Stimulated activated naive CD8-positive, alpha-beta T cell treated with anti-CD3 and anti-CD28 coated beads, Interleukin-15, amount 100 ng/mL, for 72 hours (primary cell): ENCODE measurements at regions not wholly inside any gene's neighbourhood (a gene's known extent, or its start where the extent isn't known, plus 50 kb on each side); places are given as distances from the start of the nearest gene placed in this dataset.

Source experiments
- ATAC-seq: fragments of 150-1000 bp; cut with Tn5 transposase; 2 replicates; pipeline ENCODE4 v1.10.0; 2021; ENCODE audit warnings: mild to moderate bottlenecking, moderate library complexity
- DNase-seq, 2 donors: peaks; one replicate each; pipeline ENCODE4 v3.0.0; 2021 to 2022
- H3K27ac Mint-ChIP-seq, 2 donors: one replicate each; pipeline ENCODE4 v1.8.0; 2022; ENCODE audit warnings: mild to moderate bottlenecking in 2 of 2, mixed read lengths in 2 of 2, moderate library complexity in 2 of 2
- H3K27me3 Mint-ChIP-seq: one replicate; pipeline ENCODE4 v1.8.0; 2022; ENCODE audit warnings: mixed read lengths
- H3K4me1 Mint-ChIP-seq: one replicate; pipeline ENCODE4 v1.8.0; 2022; ENCODE audit warnings: mild to moderate bottlenecking, mixed read lengths
- H3K4me3 Mint-ChIP-seq, 2 donors: one replicate each; pipeline ENCODE4 v1.8.0; 2022; ENCODE audit warnings: mild to moderate bottlenecking in 2 of 2, mixed read lengths in 2 of 2, moderate library complexity in 1 of 2
- H3K9me3 Mint-ChIP-seq, 2 donors: one replicate each; pipeline ENCODE4 v1.8.0; 2022; ENCODE audit warnings: mixed read lengths in 2 of 2

GRCh38 chr6:139758209-139758611, 383.8 kb upstream of the CITED2 start:
- no peaks in the 10 kb centered on the region for H3K4me1 Mint-ChIP-seq
- DNase-seq: no peak
- H3K27me3 Mint-ChIP-seq: no peaks in the 10 kb centered on the region
- no peaks in the 10 kb centered on the region for H3K9me3 Mint-ChIP-seq
- H3K4me3 Mint-ChIP-seq: no peak overlapping the region
- no peak for ATAC-seq
- H3K27ac Mint-ChIP-seq: no peak overlapping the region

DNA sequence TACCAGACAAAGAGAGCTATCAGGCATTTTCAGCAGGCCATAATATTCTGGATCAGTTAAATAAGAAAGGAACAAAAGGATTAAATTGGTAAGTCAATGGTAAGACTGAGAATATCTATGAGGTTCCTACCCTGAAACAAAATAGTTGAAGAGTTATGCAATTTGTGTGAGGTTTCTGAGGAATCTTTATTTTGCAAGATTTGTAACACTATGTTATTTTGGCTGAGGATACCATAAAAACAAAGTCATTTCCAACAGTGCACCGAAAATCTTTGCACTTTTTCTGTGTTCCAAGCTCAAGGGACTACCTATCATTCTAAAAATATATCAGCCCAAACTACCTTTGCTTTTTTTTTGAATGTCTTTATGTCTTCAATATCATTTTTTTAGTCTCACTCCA, 383.3 kb upstream of the CITED2 start:
- Mint-ChIP-seq H3K27me3 (no peaks in the 10 kb centered on the region), H3K9me3 (no peaks in the 10 kb centered on the region), H3K4me3 (no peak overlapping the region), H3K27ac (no peak overlapping the region), H3K4me1 (no peaks in the 10 kb centered on the region)
- ATAC-seq (no peak), DNase-seq (no peak)

DNA sequence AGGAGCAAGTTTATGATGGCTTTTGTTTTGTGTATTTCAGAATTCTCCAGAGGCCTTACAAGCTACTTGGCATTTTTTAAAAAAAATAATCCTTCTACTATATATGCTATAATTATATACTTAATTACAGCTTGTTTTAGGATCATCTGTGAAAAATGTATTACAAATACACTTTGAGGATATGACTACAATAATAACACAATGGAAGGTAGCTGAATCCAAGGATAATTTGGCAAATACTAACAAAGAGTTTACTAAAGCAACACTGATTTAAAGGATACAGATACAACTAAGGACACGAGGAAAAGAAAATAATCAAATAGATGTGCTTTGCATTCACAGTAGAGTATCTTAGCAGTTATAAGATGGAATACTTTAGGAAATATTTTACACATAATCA, 381.9 kb upstream of the CITED2 start:
- Mint-ChIP-seq H3K27me3 (no peaks in the 10 kb centered on the region), H3K4me3 (no peak overlapping the region), H3K4me1 (no peaks in the 10 kb centered on the region), H3K27ac (no peak overlapping the region), H3K9me3 (no peaks in the 10 kb centered on the region)
- DNase-seq (no peak), ATAC-seq (no peak)

GRCh38 chr6:139754898-139755775, 380.7 kb upstream of the CITED2 start:
- Mint-ChIP-seq H3K4me3 (no peak overlapping the region), H3K27me3 (no peaks in the 10 kb centered on the region), H3K4me1 (no peaks in the 10 kb centered on the region), H3K27ac (no peak overlapping the region), H3K9me3 (no peaks in the 10 kb centered on the region)
- ATAC-seq (no peak), DNase-seq (no peak)

DNA sequence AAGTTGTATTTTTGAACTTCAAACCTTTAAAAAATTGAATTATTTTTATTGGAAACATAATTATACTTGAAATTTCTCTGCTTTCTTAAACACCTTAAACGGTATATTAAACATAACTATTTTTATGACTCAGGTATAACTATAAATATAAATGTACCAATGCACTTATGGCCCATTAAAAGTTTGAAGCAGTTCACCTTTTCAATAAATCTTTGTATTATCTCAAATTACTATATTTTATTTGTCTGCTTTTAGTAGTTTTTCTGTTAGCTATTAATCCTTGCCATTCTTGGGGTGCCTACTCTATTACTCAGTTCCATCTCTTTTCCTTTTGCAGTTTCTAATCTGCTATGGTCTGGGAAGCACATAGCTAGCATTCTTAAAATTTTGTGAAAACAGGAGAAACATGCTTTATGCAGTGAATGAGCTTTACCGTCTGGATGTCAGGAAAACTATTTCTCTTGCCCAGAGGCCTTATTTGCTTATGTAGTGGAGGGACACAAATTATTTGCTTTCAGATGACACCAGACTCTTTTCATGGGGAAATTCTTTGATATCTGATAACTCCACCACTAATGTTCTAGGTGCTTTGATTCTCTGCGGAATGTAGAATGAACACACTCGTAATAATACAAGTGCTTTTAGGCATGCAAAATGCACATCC, 378.9 kb upstream of the CITED2 start:
- H3K4me1 Mint-ChIP-seq: no peaks in the 10 kb centered on the region
- H3K27ac Mint-ChIP-seq: no peak overlapping the region
- ATAC-seq: no peak
- H3K4me3 Mint-ChIP-seq: no peak overlapping the region
- H3K27me3 Mint-ChIP-seq: no peaks in the 10 kb centered on the region
- H3K9me3 Mint-ChIP-seq: no peaks in the 10 kb centered on the region
- DNase-seq: no peak

DNA sequence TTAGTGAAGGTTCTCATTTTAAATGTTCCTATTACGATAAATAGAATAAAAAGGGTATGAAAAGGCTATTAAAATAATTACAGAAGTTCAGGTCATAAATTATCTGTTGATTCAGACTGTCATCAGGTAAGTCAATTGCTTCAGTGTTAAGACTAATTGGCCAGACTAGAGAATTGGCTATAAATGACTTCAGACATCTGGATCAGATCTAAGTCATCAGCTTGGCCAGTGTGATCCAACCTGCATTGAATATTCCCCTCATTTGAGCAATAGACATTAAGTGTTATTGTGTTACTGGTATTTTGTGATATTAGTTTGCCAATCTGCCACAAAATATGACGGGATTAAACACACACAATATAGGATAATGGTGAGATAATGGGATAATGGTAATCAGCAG, 377.6 kb upstream of the CITED2 start:
- H3K4me1 Mint-ChIP-seq: no peaks in the 10 kb centered on the region

GRCh38 chr6:139751179-139751578, 376.7 kb upstream of the CITED2 start:
- H3K4me3 Mint-ChIP-seq: no peak overlapping the region
- ATAC-seq (no peak), DNase-seq (no peak)
- no peaks in the 10 kb centered on the region for H3K27me3 Mint-ChIP-seq
- H3K27ac Mint-ChIP-seq: no peak overlapping the region
- H3K4me1 Mint-ChIP-seq: no peaks in the 10 kb centered on the region
- no peaks in the 10 kb centered on the region for H3K9me3 Mint-ChIP-seq

More for the DNA sequence above, 377.6 kb upstream of the CITED2 start:
- no peaks in the 10 kb centered on the region for H3K27me3 Mint-ChIP-seq
- no peak overlapping the region for H3K4me3 Mint-ChIP-seq
- no peak for DNase-seq
- no peaks in the 10 kb centered on the region for H3K9me3 Mint-ChIP-seq
- no peak for ATAC-seq
- no peak overlapping the region for H3K27ac Mint-ChIP-seq

DNA sequence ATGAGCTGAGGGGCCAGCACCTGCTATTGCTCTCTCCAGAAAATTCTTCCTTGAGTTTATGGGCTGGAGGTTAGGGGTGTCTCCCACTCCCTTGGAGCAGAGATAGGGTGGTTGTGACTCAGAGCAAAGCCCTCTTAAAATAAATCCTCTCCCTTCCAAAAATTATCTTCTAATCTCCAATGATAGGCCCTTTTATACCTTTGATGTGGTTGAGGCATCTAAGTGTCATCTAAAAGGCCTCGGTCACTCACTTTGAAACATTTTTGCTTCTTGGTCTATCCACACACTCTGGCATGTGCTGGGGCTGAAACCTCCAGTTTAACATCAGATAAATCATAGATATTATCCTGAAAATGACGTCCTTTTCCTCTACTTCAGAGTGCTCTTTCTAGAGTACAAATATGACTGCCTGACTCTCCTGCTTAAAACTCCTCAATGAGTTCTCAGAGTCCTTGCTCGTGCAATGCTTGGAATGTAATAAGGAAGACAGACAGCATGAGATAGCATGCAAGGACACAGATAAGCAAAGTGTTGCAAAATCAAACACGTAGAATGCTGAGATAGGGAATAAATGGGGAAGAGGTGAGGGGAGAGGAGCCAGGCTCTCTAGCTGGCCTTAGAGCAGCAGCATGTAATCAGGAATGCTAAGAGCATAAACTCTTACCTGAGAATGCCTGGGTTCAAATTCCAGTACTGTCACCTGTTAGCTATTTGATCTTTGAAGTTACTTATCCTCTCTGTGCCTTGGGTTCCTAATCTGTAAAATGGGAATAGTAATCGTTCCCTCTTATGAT, 374.1 kb upstream of the CITED2 start:
- Mint-ChIP-seq H3K9me3 (no peaks in the 10 kb centered on the region), H3K27ac (peak overlapping the region in 1 of 2 donors; percentile 22), H3K27me3 (no peaks in the 10 kb centered on the region), H3K4me3 (no peak overlapping the region), H3K4me1 (no peaks in the 10 kb centered on the region)
- peak; percentile 12 for ATAC-seq
- no peak for DNase-seq

- Mint-ChIP-seq H3K27ac (no peak overlapping the region), H3K27me3 (no peaks in the 10 kb centered on the region), H3K9me3 (peaks cover 0 to 2% of the 10 kb centered on the region in 2 donors), H3K4me3 (no peak overlapping the region), H3K4me1 (no peaks in the 10 kb centered on the region)
- DNase-seq: no peak
- ATAC-seq: no peak
Observed at GRCh38 chr6:139747154-139747553, 372.7 kb upstream of the CITED2 start.

GRCh38 chr6:139744891-139745290, 370.4 kb upstream of the CITED2 start:
- no peak overlapping the region for H3K27ac Mint-ChIP-seq
- ATAC-seq (no peak), DNase-seq (no peak)
- no peak overlapping the region for H3K4me3 Mint-ChIP-seq
- peaks cover 14% of the 10 kb centered on the region for H3K27me3 Mint-ChIP-seq
- peaks cover 0 to 3% of the 10 kb centered on the region in 2 donors for H3K9me3 Mint-ChIP-seq
- H3K4me1 Mint-ChIP-seq: no peaks in the 10 kb centered on the region

- H3K4me1 Mint-ChIP-seq: no peaks in the 10 kb centered on the region
- peaks cover 0 to 3% of the 10 kb centered on the region in 2 donors for H3K9me3 Mint-ChIP-seq
- ATAC-seq: no peak
- H3K27me3 Mint-ChIP-seq: peaks cover 14% of the 10 kb centered on the region
- DNase-seq: no peak
- no peak overlapping the region for H3K27ac Mint-ChIP-seq
- H3K4me3 Mint-ChIP-seq: no peak overlapping the region
Observed at GRCh38 chr6:139743664-139744437, 369.4 kb upstream of the CITED2 start.

GRCh38 chr6:139742671-139743070, 368.2 kb upstream of the CITED2 start:
- H3K27ac Mint-ChIP-seq: no peak overlapping the region
- no peak overlapping the region for H3K4me3 Mint-ChIP-seq

DNA sequence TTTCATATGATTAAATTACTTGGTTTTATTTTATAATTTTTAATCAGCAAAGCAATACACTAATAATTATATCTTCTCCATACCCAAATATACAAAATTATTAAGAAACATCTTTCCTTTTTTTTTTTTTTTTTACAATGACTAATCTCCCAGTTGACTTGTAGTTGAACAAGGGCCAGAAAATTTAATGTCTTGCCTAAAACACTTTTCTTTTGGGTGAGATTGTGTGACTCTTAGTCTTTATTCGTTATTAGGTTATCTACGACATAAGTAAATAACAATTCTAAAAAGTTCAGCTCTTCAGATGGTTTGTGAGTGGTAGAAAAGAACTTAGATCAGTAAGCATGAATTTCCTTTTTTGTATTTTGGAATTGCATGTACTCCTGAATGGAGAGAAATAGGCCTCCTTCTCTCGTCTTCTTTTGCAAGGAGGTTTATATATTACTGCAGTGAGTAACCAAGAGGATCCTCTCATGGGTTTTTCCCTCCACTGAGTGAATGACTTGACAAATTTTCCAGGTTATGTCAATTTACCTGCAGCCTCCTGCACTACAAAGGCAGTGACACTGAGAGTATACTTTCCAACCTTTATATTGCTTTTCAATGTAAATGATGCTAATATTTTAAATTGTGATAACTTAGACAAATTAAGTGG, 364.5 kb upstream of the CITED2 start:
- ATAC-seq (no peak), DNase-seq (no peak)
- Mint-ChIP-seq H3K4me3 (no peak overlapping the region), H3K27me3 (peaks cover 14% of the 10 kb centered on the region), H3K27ac (no peak overlapping the region), H3K9me3 (peaks cover 0 to 3% of the 10 kb centered on the region in 2 donors), H3K4me1 (no peaks in the 10 kb centered on the region)

More at GRCh38 chr6:139742671-139743070, 368.2 kb upstream of the CITED2 start:
- H3K4me1 Mint-ChIP-seq: no peaks in the 10 kb centered on the region
- peaks cover 0 to 3% of the 10 kb centered on the region in 2 donors for H3K9me3 Mint-ChIP-seq
- ATAC-seq: no peak
- peaks cover 14% of the 10 kb centered on the region for H3K27me3 Mint-ChIP-seq
- DNase-seq: no peak

DNA sequence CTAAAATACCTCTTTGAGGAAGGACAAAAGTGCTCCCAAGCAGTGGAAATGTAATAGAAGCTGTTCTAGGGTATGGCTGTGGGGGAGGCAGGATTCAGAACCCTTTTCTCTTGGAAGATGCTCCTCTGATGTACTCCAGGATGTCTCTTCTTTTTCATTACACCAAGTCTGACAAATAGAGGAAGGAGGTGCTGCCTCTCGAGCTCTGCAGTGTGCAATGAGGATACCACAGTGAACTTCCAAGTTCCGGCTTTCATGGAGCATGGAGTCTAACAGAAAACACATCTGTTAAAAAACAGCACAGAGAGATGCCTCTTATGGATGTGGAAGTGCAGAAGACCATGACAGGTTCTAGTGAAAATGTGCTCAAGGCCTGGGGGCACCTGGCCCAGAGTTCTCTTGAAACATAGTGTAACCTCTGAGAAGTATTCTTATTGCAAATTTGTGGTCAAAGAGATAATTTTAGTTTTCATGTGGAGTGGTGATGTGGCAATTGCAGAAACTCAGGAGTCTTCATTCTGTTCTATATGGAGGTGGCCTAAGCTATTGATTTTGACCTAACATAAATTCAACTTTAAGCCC, 362.0 kb upstream of the CITED2 start:
- H3K27ac Mint-ChIP-seq: no peak overlapping the region
- no peaks in the 10 kb centered on the region for H3K4me1 Mint-ChIP-seq
- no peak for ATAC-seq
- H3K4me3 Mint-ChIP-seq: no peak overlapping the region
- H3K9me3 Mint-ChIP-seq: no peaks in the 10 kb centered on the region
- H3K27me3 Mint-ChIP-seq: peaks cover 27% of the 10 kb centered on the region
- DNase-seq: no peak
